Right lobe of liver (tissue), 6 donors: ENCODE measurements at regions not wholly inside any gene's neighbourhood (a gene's known extent, or its start where the extent isn't known, plus 50 kb on each side); places are given as distances from the start of the nearest gene placed in this dataset.
"Not testable (repeated sequence)": the region's sequence is repeated elsewhere in the genome, so short reads cannot be mapped to it uniquely, and the experiment has no call there.

Source experiments
- ATAC-seq, 4 donors: fragments of 200-7000 bp; cut with Tn5 transposase; one replicate each; pipeline ENCODE4 v1.9.1; 2020; ENCODE audit warnings: mild to moderate bottlenecking in 4 of 4, moderate library complexity in 4 of 4
- DNase-seq, 3 donors: peaks; one replicate each; pipeline ENCODE4 v3.0.0-alpha.2; 2020
- H3K27ac ChIP-seq, 3 donors: fragments of 200-600 bp; one replicate each; pipeline ENCODE4 v1.8.0; 2022
- H3K27me3 ChIP-seq, 2 donors: fragments of 200-600 bp; one replicate each; pipeline ENCODE4 v1.8.0; 2022
- H3K36me3 ChIP-seq, 4 donors: fragments of 200-600 bp; sonication (generic) in 1 of 4; one replicate each; pipeline versions ENCODE4 v1.5.1 to v1.8.0; 2017 to 2022; ENCODE audit warnings: control low read depth in 1 of 4
- H3K4me1 ChIP-seq, 4 donors: fragments of 200-600 bp; sonication (generic) in 1 of 4; one replicate each; pipeline versions ENCODE4 v1.5.1 to v1.8.0; 2017 to 2022; ENCODE audit warnings: control low read depth in 1 of 4
- H3K4me3 ChIP-seq, 3 donors: fragments of 200-600 bp; one replicate each; pipeline ENCODE4 v1.8.0; 2022
- H3K9me3 ChIP-seq, 4 donors: fragments of 200-600 bp; sonication (generic) in 1 of 4; one replicate each; pipeline versions ENCODE4 v1.5.1 to v1.8.0; 2017 to 2022; ENCODE audit warnings: control low read depth in 1 of 4
- CTCF ChIP-seq, 4 donors: fragments of 200-600 bp in 3 of 4; fragments of 450-650 bp in 1 of 4; IDR thresholded peaks; one replicate each; pipeline versions ENCODE4 v1.5.1 to v1.8.0; 2016 to 2022; ENCODE audit warnings: antibody characterized with exemption in 4 of 4, mild to moderate bottlenecking in 2 of 4
- POLR2A ChIP-seq: fragments of 450-650 bp; IDR thresholded peaks from one replicate; pipeline ENCODE4 v1.6.1; 2017; ENCODE audit warnings: antibody characterized with exemption, mild to moderate bottlenecking
- WGBS: methylation state at CpG from one replicate; pipeline ENCODE4 v1.1.6; 2018; ENCODE audit warnings: low coverage, low lambda C conversion rate; ENCODE audit not compliant: insufficient coverage; ENCODE audit errors: missing lambda C conversion rate; 5-methylcytosine and 5-hydroxymethylcytosine counted together
- intact Hi-C, 2 donors: fragments of 100-400 bp; cut with DNase I; formaldehyde crosslinking; loops; one replicate each; pipeline versions ENCODE4 v1.11.2 to v1.14.1; 2022
- donor health status: DM: no; HTN: yes; CAD: no.
- donor health status: DM: no; HTN: no; CAD: no.
- donor health status: DM: no; HTN: no; CAD: no.
- donor health status: DM: no; HTN: yes; CAD: no.
- donor health status: DM: no; HTN: yes; CAD: no.

GRCh38 chr4:63221477-63221876 is 1187.8 kb downstream of the TECRL start:
- no peak for TF ChIP-seq CTCF (IDR thresholded peaks at IDR 0.05)
- TF ChIP-seq POLR2A = no peak
- intact Hi-C loops = no loop called here
- DNase-seq (no peak), ATAC-seq (no peak)
- Histone ChIP-seq H3K36me3 (no peaks in the 10 kb centered on the region), H3K4me3 (no peak overlapping the region), H3K4me1 (no peaks in the 10 kb centered on the region), H3K27ac (no peak overlapping the region), H3K9me3 (no peaks in the 10 kb centered on the region), H3K27me3 (no peaks in the 10 kb centered on the region)
- 77% methylated on average over 1 of the region's 1 CpG for WGBS

GRCh38 chr4:63218856-63219255 is 1190.4 kb downstream of the TECRL start:
- TF ChIP-seq CTCF (IDR thresholded peaks at IDR 0.05) = no peak
- TF ChIP-seq POLR2A = no peak

GRCh38 chr4:63214076-63214475 is 1195.2 kb downstream of the TECRL start:
- H3K36me3 ChIP-seq = no peaks in the 10 kb centered on the region
- no peaks in the 10 kb centered on the region for H3K4me1 ChIP-seq
- intact Hi-C loops = no loop called here
- H3K27ac ChIP-seq = no peak overlapping the region
- H3K4me3 ChIP-seq = no peak overlapping the region
- ATAC-seq (no peak), DNase-seq (no peak)
- TF ChIP-seq POLR2A (no peak), CTCF (IDR thresholded peaks at IDR 0.05) (no peak)
- H3K9me3 ChIP-seq = no peaks in the 10 kb centered on the region
- no peaks in the 10 kb centered on the region for H3K27me3 ChIP-seq

More at GRCh38 chr4:63218856-63219255, 1190.4 kb downstream of the TECRL start:
- intact Hi-C loops = no loop called here
- H3K27ac ChIP-seq = no peak overlapping the region
- no peaks in the 10 kb centered on the region for H3K36me3 ChIP-seq
- no peak overlapping the region for H3K4me3 ChIP-seq
- no peaks in the 10 kb centered on the region for H3K27me3 ChIP-seq
- H3K4me1 ChIP-seq = no peaks in the 10 kb centered on the region
- WGBS = 56% methylated on average over 5 of the region's 7 CpGs
- no peaks in the 10 kb centered on the region for H3K9me3 ChIP-seq
- ATAC-seq (no peak), DNase-seq (no peak)

GRCh38 chr4:63211776-63212479 is 1197.3 kb downstream of the TECRL start:
- H3K36me3 ChIP-seq = no peaks in the 10 kb centered on the region
- DNase-seq (no peak), ATAC-seq (no peak)
- H3K4me3 ChIP-seq = no peak overlapping the region
- no peaks in the 10 kb centered on the region for H3K27me3 ChIP-seq
- intact Hi-C loops = no loop called here
- H3K27ac ChIP-seq = no peak overlapping the region
- TF ChIP-seq POLR2A (no peak), CTCF (IDR thresholded peaks at IDR 0.05) (no peak)
- H3K4me1 ChIP-seq = no peaks in the 10 kb centered on the region
- 51% methylated on average over 2 of the region's 2 CpGs for WGBS
- no peaks in the 10 kb centered on the region for H3K9me3 ChIP-seq

GRCh38 chr4:63211375-63211774 is 1197.9 kb downstream of the TECRL start:
- Histone ChIP-seq H3K27me3 (no peaks in the 10 kb centered on the region), H3K27ac (no peak overlapping the region), H3K4me1 (no peaks in the 10 kb centered on the region), H3K4me3 (no peak overlapping the region), H3K36me3 (no peaks in the 10 kb centered on the region), H3K9me3 (no peaks in the 10 kb centered on the region)
- no peak for DNase-seq
- ATAC-seq = no peak
- TF ChIP-seq POLR2A (no peak), CTCF (IDR thresholded peaks at IDR 0.05) (no peak)
- 38% methylated on average over 2 of the region's 2 CpGs for WGBS
- intact Hi-C loops = no loop called here

GRCh38 chr4:63193029-63193428 is 1216.2 kb downstream of the TECRL start:
- H3K4me1 ChIP-seq, H3K36me3 ChIP-seq, H3K4me3 ChIP-seq, DNase-seq, H3K27ac ChIP-seq, intact Hi-C loops, H3K27me3 ChIP-seq, ATAC-seq, H3K9me3 ChIP-seq: not testable (repeated sequence)
- 89% methylated on average over 1 of the region's 3 CpGs for WGBS
